Stomach smooth muscle (tissue), 2 donors: ENCODE measurements at regions not wholly inside any gene's neighbourhood (a gene's known extent, or its start where the extent isn't known, plus 50 kb on each side); places are given as distances from the start of the nearest gene placed in this dataset.

ENCODE experiments used
- H3K27ac ChIP-seq: one replicate; pipeline ENCODE4 v1.7.0; 2013; ENCODE audit warnings: mild to moderate bottlenecking, low read length, inconsistent platforms
- H3K27me3 ChIP-seq, 2 donors: one replicate each; pipeline ENCODE4 v1.7.0; 2013; ENCODE audit warnings: low read length in 2 of 2; ENCODE audit not compliant: insufficient read depth in 2 of 2, control insufficient read depth in 1 of 2
- H3K36me3 ChIP-seq, 2 donors: one replicate each; pipeline ENCODE4 v1.7.0; 2013; ENCODE audit warnings: low read length in 2 of 2; ENCODE audit not compliant: control insufficient read depth in 2 of 2, insufficient read depth in 2 of 2
- H3K4me1 ChIP-seq: one replicate; pipeline ENCODE4 v1.7.0; 2013; ENCODE audit warnings: low read length; ENCODE audit not compliant: control insufficient read depth, insufficient read depth
- H3K4me3 ChIP-seq, 2 donors: one replicate each; pipeline ENCODE4 v1.7.0; 2013; ENCODE audit warnings: low read length in 2 of 2
- H3K9ac ChIP-seq, 2 donors: one replicate each; pipeline ENCODE4 v1.7.0; 2013; ENCODE audit warnings: low read length in 2 of 2, mild to moderate bottlenecking in 1 of 2
- H3K9me3 ChIP-seq, 2 donors: one replicate each; pipeline ENCODE4 v1.7.0; 2013; ENCODE audit warnings: low read length in 2 of 2; ENCODE audit not compliant: control insufficient read depth in 2 of 2
- donor health status: healthy.
- donor health status: Pancreatic carcinoma.

GRCh38 chr9:2413160-2413805 lies 208.3 kb upstream of the VLDLR start:
- H3K4me1 ChIP-seq = no peaks in the 10 kb centered on the region
- H3K27me3 ChIP-seq = no peaks in the 10 kb centered on the region
- H3K4me3 ChIP-seq = no peak overlapping the region
- H3K9me3 ChIP-seq = no peaks in the 10 kb centered on the region
- H3K9ac ChIP-seq = no peak overlapping the region
- no peak overlapping the region for H3K27ac ChIP-seq
- no peaks in the 10 kb centered on the region for H3K36me3 ChIP-seq

- Histone ChIP-seq H3K36me3 (no peaks in the 10 kb centered on the region), H3K9me3 (no peaks in the 10 kb centered on the region), H3K27ac (no peak overlapping the region), H3K9ac (no peak overlapping the region), H3K4me3 (no peak overlapping the region), H3K27me3 (no peaks in the 10 kb centered on the region), H3K4me1 (no peaks in the 10 kb centered on the region)
Observed at GRCh38 chr9:2414465-2414864, 207.1 kb upstream of the VLDLR start.

GRCh38 chr9:2415326-2415725 lies 206.3 kb upstream of the VLDLR start:
- Histone ChIP-seq H3K27ac (no peak overlapping the region), H3K27me3 (no peaks in the 10 kb centered on the region), H3K9me3 (no peaks in the 10 kb centered on the region)

GRCh38 chr9:2417730-2418129 lies 203.9 kb upstream of the VLDLR start:
- no peak overlapping the region for H3K9ac ChIP-seq
- no peaks in the 10 kb centered on the region for H3K4me1 ChIP-seq
- no peaks in the 10 kb centered on the region for H3K27me3 ChIP-seq
- H3K9me3 ChIP-seq = no peaks in the 10 kb centered on the region
- H3K36me3 ChIP-seq = no peaks in the 10 kb centered on the region
- H3K4me3 ChIP-seq = no peak overlapping the region
- no peak overlapping the region for H3K27ac ChIP-seq

More at GRCh38 chr9:2415326-2415725, 206.3 kb upstream of the VLDLR start:
- H3K4me1 ChIP-seq = no peaks in the 10 kb centered on the region
- no peak overlapping the region for H3K4me3 ChIP-seq
- H3K9ac ChIP-seq = no peak overlapping the region
- H3K36me3 ChIP-seq = no peaks in the 10 kb centered on the region

GRCh38 chr9:2418619-2419018 lies 203.0 kb upstream of the VLDLR start:
- H3K4me3 ChIP-seq = no peak overlapping the region
- no peak overlapping the region for H3K9ac ChIP-seq
- H3K36me3 ChIP-seq = no peaks in the 10 kb centered on the region
- no peaks in the 10 kb centered on the region for H3K27me3 ChIP-seq
- H3K27ac ChIP-seq = no peak overlapping the region
- H3K9me3 ChIP-seq = no peaks in the 10 kb centered on the region
- H3K4me1 ChIP-seq = no peaks in the 10 kb centered on the region

- no peak overlapping the region for H3K9ac ChIP-seq
- no peaks in the 10 kb centered on the region for H3K4me1 ChIP-seq
- no peaks in the 10 kb centered on the region for H3K27me3 ChIP-seq
- H3K27ac ChIP-seq = no peak overlapping the region
- H3K36me3 ChIP-seq = no peaks in the 10 kb centered on the region
- no peaks in the 10 kb centered on the region for H3K9me3 ChIP-seq
- no peak overlapping the region for H3K4me3 ChIP-seq
Observed at GRCh38 chr9:2419347-2419746, 202.2 kb upstream of the VLDLR start.

- Histone ChIP-seq H3K4me1 (no peaks in the 10 kb centered on the region), H3K36me3 (no peaks in the 10 kb centered on the region), H3K27me3 (no peaks in the 10 kb centered on the region), H3K4me3 (no peak overlapping the region), H3K9me3 (no peaks in the 10 kb centered on the region), H3K9ac (no peak overlapping the region), H3K27ac (no peak overlapping the region)
Observed at GRCh38 chr9:2420543-2420942, 201.0 kb upstream of the VLDLR start.

GRCh38 chr9:2424619-2425033 lies 197.0 kb upstream of the VLDLR start:
- no peak overlapping the region for H3K27ac ChIP-seq
- H3K27me3 ChIP-seq = no peaks in the 10 kb centered on the region
- H3K36me3 ChIP-seq = no peaks in the 10 kb centered on the region

GRCh38 chr9:2425676-2426075 lies 195.9 kb upstream of the VLDLR start:
- Histone ChIP-seq H3K9me3 (no peaks in the 10 kb centered on the region), H3K4me3 (no peak overlapping the region), H3K27ac (no peak overlapping the region), H3K36me3 (no peaks in the 10 kb centered on the region), H3K9ac (no peak overlapping the region), H3K4me1 (no peaks in the 10 kb centered on the region), H3K27me3 (no peaks in the 10 kb centered on the region)

More at GRCh38 chr9:2424619-2425033, 197.0 kb upstream of the VLDLR start:
- Histone ChIP-seq H3K9ac (no peak overlapping the region), H3K4me1 (no peaks in the 10 kb centered on the region), H3K9me3 (no peaks in the 10 kb centered on the region), H3K4me3 (no peak overlapping the region)

- Histone ChIP-seq H3K4me1 (no peaks in the 10 kb centered on the region), H3K36me3 (no peaks in the 10 kb centered on the region), H3K9me3 (no peaks in the 10 kb centered on the region), H3K4me3 (no peak overlapping the region), H3K27ac (no peak overlapping the region), H3K27me3 (no peaks in the 10 kb centered on the region), H3K9ac (no peak overlapping the region)
Observed at GRCh38 chr9:2427120-2427891, 194.3 kb upstream of the VLDLR start.

GRCh38 chr9:2439957-2440356 lies 181.6 kb upstream of the VLDLR start:
- peaks cover 4 to 10% of the 10 kb centered on the region in 2 donors for H3K9me3 ChIP-seq

More at GRCh38 chr9:2439957-2440356, 181.6 kb upstream of the VLDLR start:
- Histone ChIP-seq H3K27ac (no peak overlapping the region), H3K9ac (no peak overlapping the region), H3K4me3 (no peak overlapping the region), H3K27me3 (no peaks in the 10 kb centered on the region), H3K36me3 (no peaks in the 10 kb centered on the region), H3K4me1 (no peaks in the 10 kb centered on the region)
